GM19240 (cell line): ENCODE measurements at regions not wholly inside any gene's neighbourhood (a gene's known extent, or its start where the extent isn't known, plus 50 kb on each side); places are given as distances from the start of the nearest gene placed in this dataset.

Experiments used
- DNase-seq: peaks from one replicate; pipeline ENCODE4 v3.0.0; 2011; ENCODE audit warnings: low spot score; ENCODE audit not compliant: insufficient read length

DNA sequence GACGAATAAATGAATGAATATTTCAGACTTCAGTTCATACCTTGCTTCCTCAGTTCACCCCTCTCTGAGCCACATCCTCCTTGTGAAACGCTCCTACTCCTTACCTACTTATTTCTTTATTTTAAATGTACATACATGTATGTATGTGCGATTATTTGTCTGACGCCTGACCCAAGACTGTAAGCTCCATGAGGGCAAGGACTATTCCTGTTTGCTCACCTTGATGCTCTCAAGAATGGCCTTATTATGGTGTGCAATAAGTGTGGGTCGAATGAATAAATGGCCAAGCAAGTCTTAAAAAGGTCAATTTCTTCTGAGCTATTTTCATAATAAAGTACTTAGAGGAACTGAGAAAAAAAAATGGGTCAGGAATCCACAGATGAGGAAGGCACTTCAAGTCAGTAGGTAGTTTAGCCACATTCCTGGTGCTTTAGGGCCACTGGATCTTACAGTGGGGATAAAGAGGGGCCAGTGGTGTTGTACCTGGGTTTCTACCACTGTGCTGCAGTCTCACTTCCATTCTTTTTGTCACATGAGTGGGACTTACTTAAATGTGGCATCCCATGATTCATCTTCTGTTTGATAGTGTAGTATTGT lies 74.7 kb downstream of the SDC1 start:
- no peak for DNase-seq

DNA sequence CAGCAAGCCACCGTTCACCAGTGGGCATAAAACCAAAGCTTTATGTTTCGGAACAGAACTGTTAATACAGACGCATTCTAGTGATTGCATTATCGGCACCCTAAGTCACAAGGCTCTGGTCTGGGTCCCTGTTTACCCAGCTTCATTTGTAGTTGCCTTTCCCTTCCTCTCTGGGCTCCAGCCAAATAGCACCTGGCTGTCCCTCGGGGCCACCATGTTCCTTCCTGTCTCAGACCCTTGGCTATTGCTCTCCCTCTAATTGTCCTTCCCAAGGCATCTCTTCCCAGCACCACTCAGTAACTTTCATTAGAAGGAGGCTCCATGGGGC lies 75.3 kb downstream of the SDC1 start:
- no peak for DNase-seq

DNA sequence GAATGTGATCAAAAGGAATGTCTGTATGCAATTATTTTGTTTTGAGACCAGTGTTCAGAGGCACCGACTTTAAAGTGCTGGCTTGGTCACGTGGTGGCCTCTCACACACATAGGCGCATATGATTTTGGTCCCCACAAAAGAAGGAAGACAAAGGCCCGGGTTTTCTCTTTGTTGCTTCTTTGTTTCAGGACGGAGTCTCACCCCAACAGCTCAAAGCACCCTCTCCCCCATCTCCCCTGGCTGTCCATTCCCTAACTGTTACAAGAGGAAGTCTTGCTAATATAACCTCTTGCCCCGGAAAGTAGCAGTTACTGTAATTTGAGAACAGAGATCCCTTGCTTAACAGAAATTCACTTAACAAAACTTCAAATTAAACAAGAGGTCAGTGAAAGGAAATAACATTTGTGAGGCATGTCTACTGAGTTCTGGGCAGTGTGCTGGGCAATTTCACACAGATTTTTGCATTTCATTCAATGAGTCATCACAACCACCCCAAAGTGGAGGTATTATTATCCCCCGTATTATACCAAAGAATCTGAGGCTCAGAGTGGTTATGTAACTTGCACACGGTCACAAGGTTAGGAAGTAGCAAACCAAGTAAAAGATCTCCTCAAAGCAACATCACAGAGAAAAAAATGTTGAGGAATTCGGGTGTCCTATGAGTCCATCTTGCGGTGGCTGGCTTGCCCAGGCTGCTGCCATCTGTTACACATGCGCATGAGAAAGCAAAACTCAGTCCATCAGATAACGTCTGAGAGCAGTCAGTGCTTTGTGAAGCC lies 75.8 kb downstream of the SDC1 start:
- no peak for DNase-seq

DNA sequence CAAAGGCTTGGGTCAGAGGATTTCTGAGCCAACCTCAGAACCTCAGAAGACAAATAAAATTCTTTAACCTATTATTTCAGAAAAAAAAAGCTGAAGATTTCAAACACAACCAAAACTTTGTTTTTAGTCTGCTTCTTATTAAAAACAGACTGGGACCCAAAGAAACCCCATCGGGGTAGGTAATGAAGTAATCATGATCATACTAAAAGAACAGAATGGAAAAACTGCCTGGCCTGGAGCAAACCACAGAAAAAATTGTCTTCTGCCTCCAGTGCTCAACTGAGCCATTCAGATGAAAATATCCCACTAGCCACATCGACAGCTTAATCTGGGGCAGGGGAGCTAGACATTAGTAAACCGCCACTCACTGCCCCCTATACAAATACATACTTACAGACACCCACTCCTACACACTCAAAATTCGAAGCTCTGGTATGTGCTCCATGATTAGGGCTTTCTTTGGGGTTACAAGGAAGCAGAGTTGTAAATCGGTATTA lies 76.5 kb downstream of the SDC1 start:
- DNase-seq, result no peak

DNA sequence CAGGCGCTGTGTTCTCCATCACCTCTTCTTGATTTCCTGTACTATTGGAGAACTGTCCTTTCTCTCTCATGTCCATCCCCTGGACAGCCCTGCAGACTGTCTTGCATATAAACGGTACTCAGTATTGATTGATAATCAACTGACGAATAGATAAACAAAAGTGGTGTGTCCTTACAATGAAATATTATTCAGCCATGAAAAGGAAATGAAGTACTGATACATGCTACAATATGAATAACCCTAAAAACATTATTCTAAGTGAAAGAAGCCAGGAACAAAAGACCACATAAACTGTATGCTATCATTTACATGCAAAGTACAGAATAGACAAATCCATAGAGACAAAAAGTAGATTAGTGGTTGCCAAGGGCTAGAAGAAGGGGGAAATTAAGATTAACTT lies 77.6 kb downstream of the SDC1 start:
- no peak for DNase-seq

DNA sequence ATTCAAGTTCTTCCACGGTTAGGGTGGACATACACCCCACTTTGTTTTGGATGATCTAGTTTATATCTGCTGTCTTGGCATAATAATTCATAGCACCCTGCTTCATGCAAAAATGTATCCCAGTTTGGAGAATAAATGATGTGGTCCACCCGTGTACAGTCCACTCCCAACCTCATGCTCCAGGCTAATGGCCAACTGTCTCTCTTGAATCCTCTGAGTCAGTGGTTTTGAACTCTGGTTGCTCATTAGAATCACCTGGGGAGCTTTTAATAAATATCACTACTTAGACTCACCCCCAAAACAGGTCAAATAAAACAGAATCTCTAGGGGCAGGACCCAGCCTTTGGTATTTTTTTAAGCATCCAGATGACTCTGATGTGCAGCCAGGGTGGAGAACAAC lies 78.5 kb downstream of the SDC1 start:
- DNase-seq, result no peak

DNA sequence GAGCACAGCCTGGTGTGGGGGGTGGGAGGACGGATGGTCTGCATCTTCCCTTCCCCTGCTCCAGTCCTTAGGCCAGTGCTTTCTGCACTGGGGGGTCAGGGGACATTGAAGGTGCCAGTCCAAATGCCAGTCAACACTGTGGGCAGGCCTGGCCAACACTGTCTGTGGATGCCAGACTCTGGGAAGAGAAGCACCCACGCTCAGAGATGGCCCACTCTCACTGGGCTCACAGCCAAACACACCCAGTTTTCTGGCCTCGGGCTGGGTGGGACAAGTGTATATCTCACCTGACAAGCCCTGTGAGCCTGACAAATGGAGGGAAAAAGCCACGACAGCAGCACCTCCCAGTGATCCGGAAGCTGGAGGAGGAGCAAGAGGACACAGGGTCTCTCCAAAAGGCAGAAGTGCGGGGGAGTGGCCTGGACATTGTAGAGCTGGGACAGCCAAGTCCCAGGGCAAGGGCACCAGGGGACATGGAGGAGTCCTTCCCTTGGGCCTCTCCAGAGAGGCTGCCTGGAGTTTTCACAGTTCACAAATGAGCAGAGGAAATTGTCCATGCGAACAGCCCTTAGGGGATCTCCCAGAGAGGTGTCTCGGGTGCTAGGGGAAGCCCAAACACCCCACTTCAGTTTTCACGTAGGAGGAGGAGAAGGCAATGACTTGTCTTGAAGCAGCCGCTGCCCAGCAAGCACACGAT lies 79.3 kb downstream of the SDC1 start:
- DNase-seq, result peak; percentile 39

DNA sequence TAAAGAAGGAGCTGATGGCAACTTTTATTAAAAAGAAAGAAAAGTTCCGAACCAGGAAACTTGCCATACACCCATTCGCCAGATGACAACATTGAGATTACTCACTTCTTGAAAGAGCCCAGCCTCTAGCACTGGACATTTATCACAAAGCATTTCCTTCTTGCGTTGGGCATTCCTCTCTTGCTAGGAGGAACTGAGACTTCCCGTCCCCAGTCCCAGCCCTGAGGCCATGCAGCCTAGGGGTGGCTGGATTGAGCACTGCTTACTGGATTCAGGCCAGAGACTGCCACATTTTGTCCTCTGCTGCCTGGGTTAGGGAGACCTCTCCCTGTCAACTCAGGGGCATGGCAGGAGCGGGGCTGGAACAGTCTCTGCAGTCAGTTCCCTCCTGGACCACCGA lies 80.1 kb downstream of the SDC1 start:
- DNase-seq, result no peak

DNA sequence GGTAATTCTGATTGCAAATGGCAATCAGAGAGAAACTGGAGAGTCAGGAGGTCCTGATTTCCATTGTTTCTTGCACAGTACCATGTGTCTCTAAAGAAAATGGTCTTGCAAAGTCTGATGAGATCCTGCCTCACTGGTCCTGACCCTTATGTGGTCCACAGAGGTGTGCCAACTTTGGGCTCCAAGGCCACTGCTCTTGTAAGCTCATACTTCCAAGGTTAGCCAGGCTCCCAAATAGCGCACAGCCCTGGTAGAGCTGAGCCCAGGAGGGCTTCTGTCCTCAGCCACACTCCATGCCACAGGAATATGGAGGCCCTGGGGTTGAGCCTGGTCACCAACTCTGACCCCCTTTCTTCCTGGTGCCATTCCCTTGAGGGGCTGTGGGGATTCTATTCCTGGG lies 80.7 kb downstream of the SDC1 start:
- no peak for DNase-seq

DNA sequence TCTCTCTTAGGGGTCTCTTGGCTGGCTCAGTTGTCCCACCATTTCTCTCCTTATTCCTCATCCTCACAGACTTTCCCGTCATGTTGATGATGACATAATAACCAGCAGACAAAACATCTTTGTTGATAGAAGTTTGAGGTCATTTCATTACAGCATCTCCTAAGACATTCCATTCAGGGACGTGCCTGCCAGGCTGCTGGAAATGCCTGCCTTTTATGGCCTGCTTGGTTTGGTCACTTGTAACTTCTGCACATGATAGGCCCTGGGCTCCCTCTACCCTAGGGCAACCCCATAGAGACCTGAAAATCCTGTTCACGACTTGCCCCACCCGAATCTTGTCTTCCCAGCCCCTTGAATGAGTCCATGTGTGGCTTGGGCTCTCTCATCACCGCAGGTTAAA lies 81.7 kb downstream of the SDC1 start:
- DNase-seq, result no peak

GRCh38 chr2:20141806-20142205 lies 83.1 kb downstream of the SDC1 start:
- no peak for DNase-seq

- DNase-seq, result no peak
Measured at GRCh38 chr2:20141056-20141762, 83.7 kb downstream of the SDC1 start.

GRCh38 chr2:20140321-20141055 lies 84.4 kb downstream of the SDC1 start:
- no peak for DNase-seq

GRCh38 chr2:20139407-20140172 lies 85.3 kb downstream of the SDC1 start:
- no peak for DNase-seq

DNA sequence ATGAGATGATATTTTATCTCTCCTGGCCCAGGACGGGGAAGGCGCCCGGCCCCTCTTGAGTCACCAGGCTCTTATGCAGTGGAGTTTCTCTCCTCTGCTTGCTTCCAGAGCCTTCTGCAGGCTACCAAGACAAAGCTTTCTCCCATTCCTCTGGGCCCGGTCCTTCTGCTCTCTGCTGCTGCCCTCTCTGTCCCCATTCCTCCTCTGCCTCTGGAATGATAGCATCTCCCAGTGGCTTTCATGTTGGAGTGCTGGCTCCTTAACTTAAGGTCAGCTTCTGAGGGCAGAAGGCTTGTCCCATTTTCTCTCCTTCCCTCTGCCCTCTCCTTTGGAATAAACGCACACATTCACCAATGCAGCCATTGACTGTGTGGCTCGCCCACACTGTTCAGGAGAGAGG lies 86.2 kb downstream of the SDC1 start:
- no peak for DNase-seq

DNA sequence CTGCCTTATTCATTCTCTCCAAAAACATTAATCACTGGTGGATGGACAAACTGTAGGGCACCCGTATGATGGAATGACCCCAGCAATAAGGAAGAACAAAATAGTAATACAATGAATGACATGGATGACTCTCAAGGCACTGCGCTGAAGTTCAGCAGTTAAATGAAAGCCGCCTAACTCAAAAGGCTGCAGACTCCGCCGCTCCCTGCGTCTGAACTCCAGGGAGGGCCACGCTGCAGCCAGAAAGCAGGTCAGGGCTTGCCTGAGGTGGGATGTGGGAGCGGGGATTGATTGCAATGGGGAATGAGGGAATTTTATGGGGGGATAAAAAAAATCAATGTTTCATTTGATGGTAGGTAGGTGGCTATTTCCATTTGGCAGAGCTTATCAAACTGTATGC lies 86.5 kb upstream of the LAPTM4A start:
- DNase-seq, result no peak

DNA sequence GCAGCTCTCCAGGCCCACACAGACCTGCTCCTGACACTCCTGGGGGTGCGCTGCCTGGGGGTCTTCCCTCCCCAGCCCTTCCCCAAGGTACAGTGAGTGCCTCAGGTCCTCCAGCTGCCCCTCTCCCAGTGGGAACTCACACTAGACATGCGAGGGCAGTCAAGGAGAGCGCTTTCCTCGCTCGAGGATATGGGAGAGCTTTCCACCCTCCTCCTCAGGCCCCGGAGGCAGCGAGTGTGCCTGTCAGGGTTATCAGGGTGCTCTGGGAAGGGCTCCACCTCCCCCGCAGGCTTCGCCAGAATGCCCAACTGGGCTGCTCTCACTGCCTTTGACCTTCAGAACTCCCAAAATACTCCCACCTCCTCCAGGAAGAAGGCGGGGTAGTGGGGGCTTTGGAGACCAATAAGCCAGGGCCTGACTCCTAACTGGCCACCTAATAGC lies 85.7 kb upstream of the LAPTM4A start:
- no peak for DNase-seq

- no peak for DNase-seq
Measured at GRCh38 chr2:20136149-20136548, 84.7 kb upstream of the LAPTM4A start.

GRCh38 chr2:20135631-20136050 lies 84.2 kb upstream of the LAPTM4A start:
- DNase-seq, result peak; percentile 57

DNA sequence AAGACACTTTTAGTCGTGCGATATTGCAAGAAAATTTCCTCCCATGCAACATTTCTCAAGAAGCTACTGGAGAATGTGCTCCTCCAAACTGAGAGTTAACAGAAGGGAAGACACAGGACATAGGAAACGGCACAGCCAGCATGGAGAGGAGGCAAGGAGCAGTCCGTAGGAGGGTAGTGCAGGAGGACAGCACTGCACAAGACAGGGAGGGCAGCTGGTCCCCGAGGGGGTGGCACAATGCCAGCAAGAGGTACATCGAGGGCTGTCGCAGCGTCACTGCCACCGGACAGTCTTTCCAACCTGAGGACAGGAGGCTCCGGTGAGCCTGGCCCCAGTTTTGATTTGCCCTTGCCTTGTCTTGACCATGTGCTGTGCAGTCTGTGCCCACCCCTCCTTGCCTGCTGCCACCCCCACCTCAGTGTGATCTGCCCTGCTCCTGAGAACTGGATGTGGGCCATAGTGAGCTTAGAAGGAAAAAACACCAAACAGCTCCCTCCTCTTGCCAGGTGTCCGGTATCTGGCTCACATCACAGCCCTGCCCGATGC lies 81.6 kb upstream of the LAPTM4A start:
- no peak for DNase-seq
